Fibroblast of skin of scalp (primary cell): ENCODE measurements at regions not wholly inside any gene's neighbourhood (a gene's known extent, or its start where the extent isn't known, plus 50 kb on each side); places are given as distances from the start of the nearest gene placed in this dataset.
A peak's percentile ranks its signal among the peaks of the same experiment; 100 is the strongest.

Experiments
- DNase-seq: peaks from one replicate; pipeline ENCODE4 v3.0.0-alpha.2; 2013

DNA sequence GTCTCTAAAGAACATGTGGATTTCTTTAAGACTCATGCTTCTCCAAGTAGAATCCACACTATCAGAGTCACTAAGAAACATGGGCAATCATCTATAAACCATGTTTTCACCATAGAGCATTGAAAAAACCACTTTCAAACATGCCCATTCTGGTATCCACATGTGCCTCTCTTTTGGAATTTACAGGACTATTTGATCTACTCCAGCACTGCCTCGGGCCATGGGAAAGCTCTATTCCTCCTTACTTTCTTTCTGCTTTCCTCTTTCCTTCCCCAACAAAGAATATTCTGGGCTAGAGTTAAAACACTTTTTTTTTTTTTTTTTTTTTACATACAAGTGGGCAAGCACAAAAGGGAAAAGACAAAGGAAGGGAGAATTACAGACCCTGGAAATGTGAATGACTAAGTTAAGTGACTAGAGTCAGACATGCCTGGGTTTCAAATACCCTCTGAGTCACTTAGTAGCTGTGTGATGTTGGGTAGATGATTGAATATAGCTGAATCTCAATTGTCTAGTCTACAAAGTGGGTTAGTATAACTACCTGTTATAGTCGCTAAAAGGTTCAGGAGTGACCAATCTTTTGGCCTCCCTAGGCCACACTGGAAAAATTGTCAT lies 847.7 kb upstream of the INTU start:
- peak; percentile 18 for DNase-seq

DNA sequence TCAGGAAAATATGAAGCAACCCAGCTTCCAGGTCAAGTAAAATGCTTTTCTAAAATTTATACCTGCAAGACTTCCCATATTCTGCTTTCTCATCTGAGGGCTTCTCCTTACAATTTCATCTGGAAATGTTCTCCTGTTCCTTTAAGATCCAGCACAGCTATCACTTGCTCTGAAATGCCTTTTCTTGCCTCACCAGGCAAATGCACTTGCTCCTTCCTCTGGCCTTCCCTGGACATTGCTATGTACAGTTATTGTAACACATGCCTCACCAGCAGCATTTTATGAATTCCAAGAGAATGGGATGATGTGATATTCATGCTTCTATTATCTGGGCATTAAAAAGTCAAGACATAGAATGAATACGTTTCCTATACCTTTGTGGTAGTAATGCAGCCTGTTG lies 842.1 kb upstream of the INTU start:
- DNase-seq = peak; percentile 45

GRCh38 chr4:126794363-126794762 lies 838.4 kb upstream of the INTU start:
- peak; percentile 50 for DNase-seq

GRCh38 chr4:126798214-126798613 lies 834.5 kb upstream of the INTU start:
- DNase-seq = no peak

DNA sequence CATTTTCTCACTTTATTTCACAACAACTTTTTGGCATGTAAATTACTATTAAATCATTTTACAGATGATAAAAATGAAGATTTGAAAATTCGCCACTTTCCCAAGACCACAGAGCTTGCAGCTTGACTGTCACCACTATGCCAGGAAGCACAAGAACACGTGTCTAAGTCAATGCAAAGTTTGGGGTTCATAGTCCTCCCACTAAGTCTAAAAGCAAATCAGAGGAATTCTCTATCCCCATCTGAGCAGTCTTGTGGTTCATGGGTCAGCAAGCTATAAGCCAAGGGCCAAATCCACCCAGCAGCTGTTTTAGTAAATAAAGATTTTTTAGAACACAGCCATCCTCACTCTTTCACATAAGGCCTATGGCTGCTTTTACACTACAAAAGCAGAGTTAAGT lies 833.3 kb upstream of the INTU start:
- no peak for DNase-seq

DNA sequence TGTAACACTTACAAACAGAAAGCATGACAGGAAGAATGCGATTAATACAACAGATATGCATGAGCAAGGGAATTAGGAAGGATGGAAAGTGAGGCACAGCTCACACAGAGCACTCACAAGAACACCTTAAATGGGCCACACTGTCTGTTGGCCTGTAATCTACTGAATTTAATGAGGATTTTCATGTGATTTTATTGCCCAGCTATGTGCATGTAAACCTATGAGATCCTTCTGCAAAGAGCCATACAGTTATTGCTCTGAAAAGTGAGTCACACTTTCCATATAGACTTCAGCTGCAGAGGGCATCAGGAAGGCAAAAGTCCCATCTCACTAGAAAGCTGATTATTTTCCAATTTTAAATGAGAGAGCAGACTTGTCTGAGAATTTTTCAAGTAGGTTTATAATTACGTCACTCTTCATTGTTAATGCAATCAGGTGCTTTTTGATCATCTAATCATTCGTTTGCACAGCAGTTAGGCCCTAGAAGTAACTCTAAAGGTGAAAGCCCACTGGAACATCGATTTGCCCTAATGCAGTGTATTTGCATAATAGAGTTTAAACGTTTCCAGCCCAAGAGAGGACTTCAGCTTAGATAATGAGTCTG lies 832.7 kb upstream of the INTU start:
- peak; percentile 81 for DNase-seq

- peak; percentile 80 for DNase-seq
These were observed 832.1 kb upstream of the INTU start for GRCh38 chr4:126800575-126801141.

DNA sequence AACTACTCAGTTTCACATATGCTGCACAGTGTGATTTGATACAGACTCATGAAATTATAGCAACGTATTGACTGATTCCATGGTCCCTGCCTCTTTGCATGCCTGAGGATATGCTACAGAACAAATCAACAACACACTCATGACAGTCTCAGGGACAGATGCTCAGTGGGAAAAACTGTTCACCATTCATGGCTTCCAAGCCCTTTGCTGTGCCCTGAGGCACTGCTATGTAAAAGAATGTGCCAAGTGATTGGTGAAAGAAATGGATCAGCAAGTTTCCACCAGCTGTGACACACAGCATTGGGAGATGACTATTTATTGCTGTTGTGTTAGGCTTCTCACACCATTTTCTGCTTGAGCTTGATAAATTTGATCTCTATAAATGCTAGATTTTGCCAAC lies 825.6 kb upstream of the INTU start:
- DNase-seq = peak; percentile 50

GRCh38 chr4:126812076-126812475 lies 820.7 kb upstream of the INTU start:
- DNase-seq = no peak

- no peak for DNase-seq
These were observed 812.1 kb upstream of the INTU start for GRCh38 chr4:126820631-126821030.

GRCh38 chr4:126821152-126821551 lies 811.6 kb upstream of the INTU start:
- DNase-seq = no peak

DNA sequence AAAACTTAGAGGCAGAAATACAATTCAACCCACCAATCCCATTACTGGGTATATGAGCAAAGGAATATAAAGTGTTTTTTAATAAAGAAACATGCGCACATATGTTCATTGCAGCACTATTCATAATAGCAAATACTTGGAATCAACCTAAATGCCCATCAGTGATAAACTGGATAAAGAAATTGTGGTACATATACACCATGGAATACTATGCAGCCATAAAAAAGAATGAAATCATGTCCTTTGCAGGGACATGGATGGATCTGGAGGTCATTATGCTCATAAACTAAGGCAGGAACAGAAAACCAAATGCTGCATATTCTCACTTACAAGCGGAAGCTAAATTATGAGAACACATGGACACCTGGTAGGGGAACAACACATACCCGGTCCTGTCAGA lies 807.7 kb upstream of the INTU start:
- no peak for DNase-seq

- DNase-seq = no peak
These were observed 805.1 kb upstream of the INTU start for GRCh38 chr4:126827669-126828068.

- DNase-seq = no peak
These were observed 797.9 kb upstream of the INTU start for GRCh38 chr4:126834854-126835253.

GRCh38 chr4:126838941-126839679 lies 793.6 kb upstream of the INTU start:
- DNase-seq = peak; percentile 73

DNA sequence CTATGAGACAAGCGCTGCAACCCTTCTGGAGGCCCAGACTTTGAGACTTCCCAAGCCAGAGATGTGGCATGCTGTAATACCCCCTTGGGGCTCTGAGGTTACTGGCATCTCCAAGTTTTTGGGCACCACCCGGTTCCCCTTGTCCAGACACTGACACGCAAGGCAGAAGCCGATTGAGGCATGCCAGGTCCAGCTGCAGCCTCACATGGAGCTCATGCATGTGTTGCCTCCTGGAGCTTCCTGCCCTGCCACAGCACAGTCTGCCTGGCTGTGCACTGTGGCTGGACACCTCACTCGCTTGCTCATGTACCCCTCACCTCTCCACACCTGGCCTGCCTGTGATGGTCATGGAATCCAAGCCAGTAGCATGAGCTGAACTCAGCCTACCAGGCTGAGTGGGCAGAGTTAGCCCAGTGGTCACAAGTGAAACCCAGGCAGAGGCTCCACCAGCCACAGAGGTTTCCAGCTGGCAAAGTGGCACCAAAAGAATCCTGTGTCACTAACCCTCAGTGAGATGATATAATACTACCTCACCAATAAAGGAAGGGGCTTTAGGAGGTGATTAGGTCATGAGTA lies 789.2 kb upstream of the INTU start:
- DNase-seq = no peak

GRCh38 chr4:126850286-126850685 lies 782.5 kb upstream of the INTU start:
- DNase-seq = peak; percentile 99

- peak; percentile 78 for DNase-seq
These were observed 781.4 kb upstream of the INTU start for GRCh38 chr4:126851391-126851790.

DNA sequence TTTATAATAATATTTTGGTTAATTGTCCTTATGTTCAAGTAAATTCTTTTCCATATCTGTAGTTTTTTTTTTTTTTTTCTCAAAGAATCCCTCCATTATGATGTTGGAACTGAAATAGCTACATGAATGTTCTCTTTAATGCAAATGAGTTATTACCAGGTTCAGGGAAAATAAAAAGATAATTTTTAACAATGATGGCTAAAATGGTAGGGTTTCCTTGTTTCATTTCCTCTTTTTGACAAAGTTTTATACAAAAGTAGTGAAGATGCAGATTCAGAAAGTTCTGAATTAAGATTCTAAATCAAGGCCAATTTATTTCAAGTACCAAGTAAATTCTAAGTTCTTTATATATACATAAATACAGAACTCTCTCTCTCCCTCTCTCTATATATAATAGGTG lies 779.0 kb upstream of the INTU start:
- DNase-seq = no peak

GRCh38 chr4:126856906-126857305 lies 775.9 kb upstream of the INTU start:
- no peak for DNase-seq

GRCh38 chr4:126859314-126859713 lies 773.4 kb upstream of the INTU start:
- no peak for DNase-seq

DNA sequence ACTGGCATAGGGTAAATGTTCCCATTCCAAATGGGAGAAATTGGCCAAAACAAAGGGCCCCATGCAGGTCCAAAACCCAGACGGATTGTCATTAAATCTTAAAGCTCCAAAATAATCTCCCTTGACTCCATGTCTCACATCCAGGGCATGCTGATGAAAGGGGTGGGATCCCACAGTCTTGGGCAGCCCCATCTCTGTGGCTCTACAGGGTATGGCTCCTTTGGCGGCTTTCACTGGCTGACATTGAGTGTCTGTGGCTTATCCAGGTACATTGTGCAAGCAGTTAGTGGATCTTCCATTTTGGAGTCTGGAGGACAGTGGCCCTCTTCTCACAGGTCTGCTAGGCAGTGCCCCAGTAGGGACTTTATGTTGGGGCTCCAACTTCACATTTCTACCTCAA lies 772.9 kb upstream of the INTU start:
- no peak for DNase-seq

DNA sequence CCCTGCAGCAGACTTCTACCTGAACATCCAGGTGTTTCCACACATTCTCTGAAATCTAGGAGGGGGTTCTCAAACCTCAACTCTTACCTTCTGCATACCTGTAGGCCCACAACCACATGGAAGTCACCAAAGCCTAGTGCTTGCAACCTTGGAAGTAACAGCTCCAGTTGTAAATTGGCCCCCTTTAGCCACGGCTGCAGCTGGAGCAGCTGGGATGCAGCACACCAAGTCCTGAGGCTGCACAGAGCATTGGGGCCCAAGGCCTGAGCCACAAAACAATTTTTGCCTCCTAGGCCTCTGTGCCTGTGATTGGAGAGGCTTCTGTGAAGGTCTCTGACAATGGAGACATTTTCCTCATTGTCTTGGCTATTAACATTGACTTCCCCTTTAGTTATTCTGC lies 772.4 kb upstream of the INTU start:
- no peak for DNase-seq
